Activated CD8-positive, alpha-beta memory T cell treated with anti-CD3 and anti-CD28 coated beads, Interleukin-2, amount 50 U/mL, for 48 hours (primary cell): ENCODE measurements at regions not wholly inside any gene's neighbourhood (a gene's known extent, or its start where the extent isn't known, plus 50 kb on each side); places are given as distances from the start of the nearest gene placed in this dataset.
"Not testable (repeated sequence)": the region's sequence is repeated elsewhere in the genome, so short reads cannot be mapped to it uniquely, and the experiment has no call there.

Experiments
- DNase-seq: peaks from one replicate; pipeline ENCODE4 v3.0.0-alpha.2; 2020

DNA sequence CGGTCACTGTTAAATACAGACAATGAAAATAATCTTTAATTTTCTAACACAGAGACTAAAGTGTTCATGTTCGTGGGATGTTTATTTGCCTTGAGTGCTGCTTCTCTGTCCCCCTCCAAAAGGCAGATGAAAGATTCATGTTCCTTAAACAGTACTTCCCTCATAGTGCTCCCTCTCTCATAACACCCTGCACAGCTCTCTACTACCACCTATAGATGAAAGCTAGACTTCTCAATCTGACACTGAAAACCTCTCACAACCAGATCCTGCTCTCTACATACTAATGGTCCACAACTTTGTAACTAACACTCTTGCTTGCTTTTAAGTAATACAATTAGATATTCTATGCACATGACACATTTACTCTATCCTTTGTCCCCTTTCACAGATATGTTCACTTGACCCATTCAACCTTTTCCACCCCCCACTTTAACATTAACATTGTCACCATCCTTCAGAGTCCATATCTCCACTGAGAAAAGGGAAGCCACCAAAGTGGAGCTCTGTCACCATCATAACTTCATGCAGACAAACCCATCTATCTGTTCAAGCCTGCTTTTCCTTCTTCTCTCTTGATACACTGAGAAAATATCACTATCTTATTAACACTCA lies 266.4 kb upstream of the USP15 start:
- no peak for DNase-seq

GRCh38 chr12:61996717-61997116 lies 263.5 kb upstream of the USP15 start:
- DNase-seq: no peak

DNA sequence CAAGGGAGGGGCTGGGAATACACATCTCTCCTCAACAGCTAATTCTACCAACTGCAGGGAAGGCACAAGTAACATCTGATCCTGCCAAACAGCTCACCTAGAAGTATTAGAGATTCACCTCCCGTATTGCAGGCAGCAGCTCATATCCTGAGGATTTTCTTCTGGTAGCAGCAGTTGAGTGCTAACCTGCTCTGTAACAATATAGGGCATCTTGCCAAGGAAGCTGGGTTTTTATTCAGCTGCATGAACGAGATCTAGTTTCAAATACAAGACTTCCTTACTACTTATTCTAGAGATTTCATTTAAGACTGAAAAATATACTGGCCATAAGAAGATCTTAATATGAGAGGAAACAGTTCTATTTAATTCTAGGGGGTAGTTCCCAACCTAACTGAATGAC lies 261.4 kb upstream of the USP15 start:
- DNase-seq: no peak

- DNase-seq: no peak
Observed at GRCh38 chr12:61999311-61999710, 260.9 kb upstream of the USP15 start.

GRCh38 chr12:62001424-62001823 lies 258.8 kb upstream of the USP15 start:
- no peak for DNase-seq

- DNase-seq: no peak
Observed at GRCh38 chr12:62003226-62003625, 257.0 kb upstream of the USP15 start.

- no peak for DNase-seq
Observed at GRCh38 chr12:62003701-62004100, 256.5 kb upstream of the USP15 start.

DNA sequence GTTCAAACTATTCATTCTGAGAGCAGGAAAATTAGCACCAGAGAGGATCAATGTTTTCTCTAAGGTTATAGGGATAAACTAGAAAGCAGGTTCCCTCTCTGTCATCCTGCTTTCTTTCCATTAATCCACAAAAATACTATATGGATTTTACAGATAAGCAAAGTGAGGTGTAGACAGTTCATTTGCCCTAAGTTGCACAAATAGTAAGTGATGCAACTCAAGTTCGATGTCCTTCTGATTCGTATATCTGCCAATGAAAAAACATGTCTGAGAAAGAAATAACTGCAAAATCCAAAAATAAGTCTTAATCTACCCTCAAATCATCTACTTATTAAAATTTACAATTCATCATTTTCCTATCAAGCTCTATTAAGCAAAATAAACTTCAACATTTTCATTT lies 254.6 kb upstream of the USP15 start:
- DNase-seq: no peak

- no peak for DNase-seq
Observed at GRCh38 chr12:62006076-62006732, 254.0 kb upstream of the USP15 start.

GRCh38 chr12:62008703-62009102 lies 251.5 kb upstream of the USP15 start:
- no peak for DNase-seq

- DNase-seq: no peak
Observed at GRCh38 chr12:62009445-62009844, 250.8 kb upstream of the USP15 start.

DNA sequence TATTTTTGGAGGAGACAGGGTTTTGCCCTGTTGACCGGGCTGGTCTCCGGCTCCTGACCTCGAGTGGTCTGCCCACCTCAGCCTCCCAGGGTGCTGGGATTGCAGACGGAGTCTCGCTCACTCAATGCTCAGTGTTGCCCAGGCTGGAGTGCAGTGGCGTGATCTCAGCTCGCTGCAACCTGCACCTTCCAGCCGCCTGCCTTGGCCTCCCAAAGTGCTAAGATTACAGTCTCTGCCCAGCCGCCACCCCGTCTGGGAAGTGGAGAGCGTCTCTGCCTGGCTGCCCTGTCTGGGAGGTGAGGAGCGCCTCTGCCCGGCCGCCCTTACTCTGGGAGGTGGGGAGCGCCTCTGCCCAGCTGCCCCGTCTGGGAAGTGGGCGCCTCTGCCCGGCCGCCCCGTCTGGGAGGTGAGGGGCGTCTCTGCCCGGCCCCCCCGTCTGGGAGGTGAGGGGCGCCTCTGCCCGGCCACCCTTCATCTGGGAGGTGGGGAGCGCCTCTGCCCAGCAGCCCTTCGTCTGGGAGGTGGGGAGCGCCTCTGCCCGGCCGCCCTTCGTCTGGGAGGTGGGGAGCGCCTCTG lies 249.8 kb upstream of the USP15 start:
- DNase-seq: not testable (repeated sequence)

GRCh38 chr12:62010973-62011372 lies 249.2 kb upstream of the USP15 start:
- not testable (repeated sequence) for DNase-seq

GRCh38 chr12:62014330-62014729 lies 245.9 kb upstream of the USP15 start:
- DNase-seq: no peak

DNA sequence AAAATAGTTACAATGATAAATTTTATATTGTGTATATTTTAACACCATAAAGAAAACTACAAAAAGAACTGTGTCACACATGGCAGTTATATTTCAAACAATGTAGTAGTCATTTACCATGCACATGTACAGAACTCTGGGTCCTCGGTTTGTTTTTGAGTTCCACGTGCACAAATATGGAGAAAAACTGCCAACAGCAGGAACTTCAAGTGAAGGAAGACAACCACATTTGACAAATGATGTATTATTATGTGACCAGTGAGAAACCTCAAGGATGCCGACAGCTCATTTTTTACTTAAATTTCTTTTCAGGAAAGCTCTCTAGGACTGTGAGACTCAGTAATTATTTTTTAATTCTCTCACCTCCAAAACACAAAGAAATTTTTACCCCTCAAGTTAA lies 244.2 kb upstream of the USP15 start:
- DNase-seq: no peak

GRCh38 chr12:62021808-62022207 lies 238.4 kb upstream of the USP15 start:
- DNase-seq: no peak

- no peak for DNase-seq
Observed at GRCh38 chr12:62028536-62028935, 231.7 kb upstream of the USP15 start.

DNA sequence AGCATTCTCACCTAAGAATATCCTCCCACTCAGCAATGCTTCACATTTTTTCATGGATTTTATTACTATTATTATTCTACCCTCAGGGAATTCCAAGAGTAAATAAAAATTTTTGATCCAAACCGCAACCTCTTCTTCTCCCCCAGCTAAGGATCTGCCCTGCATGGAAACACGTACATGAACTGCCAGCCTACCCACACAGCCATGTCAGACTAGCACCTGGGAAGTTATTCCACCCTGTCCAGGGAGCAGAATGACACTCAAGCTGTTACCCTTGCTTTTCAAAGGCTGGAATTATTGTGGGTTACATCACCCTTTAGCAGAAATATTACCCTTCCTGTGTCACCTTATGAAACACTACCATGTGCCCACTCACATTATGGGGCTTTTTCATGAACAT lies 227.3 kb upstream of the USP15 start:
- no peak for DNase-seq

DNA sequence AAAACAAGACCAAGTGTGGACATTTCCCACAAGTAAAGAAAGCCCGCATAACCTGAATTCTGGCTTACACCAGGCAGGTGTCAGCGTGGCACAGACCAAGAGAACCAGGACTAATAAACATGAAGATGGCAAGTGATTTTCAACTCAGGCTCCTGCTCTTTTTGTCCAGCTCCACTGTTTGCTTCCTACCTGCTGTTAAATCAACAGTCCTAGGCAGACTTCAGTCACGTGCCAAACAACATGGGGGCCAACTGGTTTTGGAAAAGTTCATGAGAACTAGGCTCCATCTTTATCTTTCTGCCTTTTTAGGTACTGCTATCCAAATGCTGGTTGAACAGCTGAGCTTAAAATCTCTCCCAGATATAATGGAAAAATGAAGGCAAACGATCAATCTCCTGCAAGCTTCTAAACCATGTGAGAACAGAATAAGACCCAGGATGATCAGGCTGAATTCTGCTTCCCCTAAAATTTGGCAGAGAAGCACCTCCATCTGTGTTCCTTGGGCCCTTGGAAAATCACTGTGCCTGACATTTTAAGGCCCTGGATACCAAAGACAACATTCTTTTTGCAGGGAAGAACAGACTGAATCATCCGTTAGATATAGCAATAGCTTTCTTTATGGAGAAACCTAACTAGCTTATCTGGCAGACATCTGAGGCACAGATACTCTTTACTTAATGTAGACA lies 215.6 kb upstream of the USP15 start:
- no peak for DNase-seq

- no peak for DNase-seq
Observed at GRCh38 chr12:62045211-62045610, 215.0 kb upstream of the USP15 start.

GRCh38 chr12:62050785-62051184 lies 209.4 kb upstream of the USP15 start:
- no peak for DNase-seq

- no peak for DNase-seq
Observed at GRCh38 chr12:62069976-62070375, 190.2 kb upstream of the USP15 start.

- DNase-seq: not testable (repeated sequence)
Observed at GRCh38 chr12:62073236-62073635, 187.0 kb upstream of the USP15 start.

- no peak for DNase-seq
Observed at GRCh38 chr12:62075870-62076269, 184.3 kb upstream of the USP15 start.
